CD14-positive monocyte (primary cell): ENCODE measurements at regions not wholly inside any gene's neighbourhood (a gene's known extent, or its start where the extent isn't known, plus 50 kb on each side); places are given as distances from the start of the nearest gene placed in this dataset.

Source experiments
- DNase-seq, 3 donors: peaks; one replicate each; pipeline ENCODE4 v3.0.0-alpha.2; 2011 to 2022
- H2AFZ ChIP-seq: 2 replicates; pipeline ENCODE4 v1.6.0; 2012; ENCODE audit warnings: mild to moderate bottlenecking, low read depth, low read length, inconsistent platforms; ENCODE audit not compliant: insufficient read depth, poor library complexity, severe bottlenecking
- H3K27ac ChIP-seq, 2 donors: 1 replicate in 1 of 2; 2 replicates in 1 of 2; pipeline ENCODE4 v1.5.1; 2012 to 2013; ENCODE audit warnings: low read length in 2 of 2, control low read depth in 1 of 2, inconsistent platforms in 1 of 2, low read depth in 1 of 2, mild to moderate bottlenecking in 1 of 2
- H3K27me3 ChIP-seq, 2 donors: one replicate each; pipeline versions ENCODE4 v1.6.0 to v1.6.1; 2011 to 2013; ENCODE audit warnings: low read length in 2 of 2; ENCODE audit not compliant: control insufficient read depth in 2 of 2, insufficient read depth in 2 of 2
- H3K36me3 ChIP-seq, 2 donors: replicated peaks in 1 of 2; 1 replicate in 1 of 2; 2 replicates in 1 of 2; pipeline versions ENCODE4 v1.5.1 to v1.6.1; 2012 to 2013; ENCODE audit warnings: low read length in 2 of 2, control low read depth in 1 of 2, inconsistent platforms in 1 of 2, mild to moderate bottlenecking in 1 of 2; ENCODE audit not compliant: insufficient read depth in 2 of 2, control insufficient read depth in 1 of 2
- H3K4me1 ChIP-seq, 2 donors: 1 replicate in 1 of 2; 2 replicates in 1 of 2; pipeline versions ENCODE4 v1.5.1 to v1.6.1; 2012 to 2013; ENCODE audit warnings: low read length in 2 of 2, control low read depth in 1 of 2, inconsistent platforms in 1 of 2, mild to moderate bottlenecking in 1 of 2, moderate library complexity in 1 of 2; ENCODE audit not compliant: insufficient read depth in 2 of 2, control insufficient read depth in 1 of 2
- H3K4me2 ChIP-seq: replicated peaks from 2 replicates; pipeline ENCODE3; 2012; ENCODE audit warnings: low read length, moderate library complexity, mild to moderate bottlenecking; ENCODE audit not compliant: poor library complexity, severe bottlenecking; ENCODE audit errors: extremely low read depth
- H3K4me3 ChIP-seq, 3 experiments: fragments of 200-600 bp in 1 of 3; sonication (generic) in 1 of 3; replicated peaks in 1 of 3; 1 replicate in 2 of 3; 2 replicates in 1 of 3; pipeline ENCODE4 v1.5.1; 2011 to 2013; ENCODE audit warnings: low read length in 3 of 3, mild to moderate bottlenecking in 3 of 3, control low read depth in 2 of 3, low read depth in 2 of 3, inconsistent platforms in 1 of 3, moderate library complexity in 1 of 3
- H3K79me2 ChIP-seq: 2 replicates; pipeline ENCODE4 v1.6.0; 2012; ENCODE audit warnings: mild to moderate bottlenecking, control low read depth, inconsistent platforms, low read length, moderate library complexity; ENCODE audit not compliant: insufficient read depth
- H3K9ac ChIP-seq: 2 replicates; pipeline ENCODE4 v1.6.0; 2017; ENCODE audit warnings: low read length, mild to moderate bottlenecking; ENCODE audit not compliant: insufficient read depth, poor library complexity, severe bottlenecking
- H3K9me3 ChIP-seq, 2 donors: replicated peaks in 1 of 2; 1 replicate in 1 of 2; 2 replicates in 1 of 2; pipeline versions ENCODE4 v1.5.1 to v1.6.1; 2012 to 2013; ENCODE audit warnings: low read length in 2 of 2, control low read depth in 1 of 2; ENCODE audit not compliant: control insufficient read depth in 1 of 2, insufficient read depth in 1 of 2
- H4K20me1 ChIP-seq: 2 replicates; pipeline ENCODE4 v1.6.0; 2012; ENCODE audit warnings: mild to moderate bottlenecking, low read length, control low read depth, moderate library complexity; ENCODE audit not compliant: insufficient read depth
- H3K27ac Mint-ChIP-seq, 7 donors: one replicate each; pipeline ENCODE4 v1.8.0; 2020; ENCODE audit warnings: mild to moderate bottlenecking in 7 of 7, mixed read lengths in 7 of 7, moderate library complexity in 6 of 7, inconsistent platforms in 2 of 7
- H3K27me3 Mint-ChIP-seq, 3 donors: one replicate each; pipeline ENCODE4 v1.8.0; 2021 to 2022; ENCODE audit warnings: low read depth in 3 of 3, mild to moderate bottlenecking in 3 of 3, mixed read lengths in 3 of 3, moderate library complexity in 3 of 3, inconsistent platforms in 1 of 3
- H3K36me3 Mint-ChIP-seq, 2 donors: one replicate each; pipeline ENCODE4 v1.8.0; 2020; ENCODE audit warnings: mixed read lengths in 2 of 2, inconsistent platforms in 1 of 2, mild to moderate bottlenecking in 1 of 2
- H3K4me1 Mint-ChIP-seq: one replicate; pipeline ENCODE4 v1.8.0; 2020; ENCODE audit warnings: mild to moderate bottlenecking, mixed read lengths
- H3K4me3 Mint-ChIP-seq, 2 donors: one replicate each; pipeline ENCODE4 v1.8.0; 2020; ENCODE audit warnings: mild to moderate bottlenecking in 2 of 2, mixed read lengths in 2 of 2, moderate library complexity in 1 of 2
- H3K9me3 Mint-ChIP-seq, 7 donors: one replicate each; pipeline ENCODE4 v1.8.0; 2020 to 2022; ENCODE audit warnings: mixed read lengths in 7 of 7, mild to moderate bottlenecking in 6 of 7, moderate library complexity in 6 of 7, inconsistent platforms in 2 of 7
- WGBS: methylation state at CpG from one replicate; pipeline ENCODE4 v1.1.5; 2013; ENCODE audit warnings: missing lambda C conversion rate; ENCODE audit not compliant: insufficient coverage; 5-methylcytosine and 5-hydroxymethylcytosine counted together
- intact Hi-C, 2 donors: fragments of 100-400 bp; cut with micrococcal nuclease; formaldehyde crosslinking; loops; one replicate each; pipeline versions ENCODE4 v1.15.0 to v1.15.1; 2023
- TF ChIP-seq, protein P1 (sequence below): fragments of 200-600 bp; IDR thresholded peaks from one replicate; pipeline ENCODE4 v1.8.0; 2022; ENCODE audit warnings: antibody characterized with exemption, mild to moderate bottlenecking

DNA sequence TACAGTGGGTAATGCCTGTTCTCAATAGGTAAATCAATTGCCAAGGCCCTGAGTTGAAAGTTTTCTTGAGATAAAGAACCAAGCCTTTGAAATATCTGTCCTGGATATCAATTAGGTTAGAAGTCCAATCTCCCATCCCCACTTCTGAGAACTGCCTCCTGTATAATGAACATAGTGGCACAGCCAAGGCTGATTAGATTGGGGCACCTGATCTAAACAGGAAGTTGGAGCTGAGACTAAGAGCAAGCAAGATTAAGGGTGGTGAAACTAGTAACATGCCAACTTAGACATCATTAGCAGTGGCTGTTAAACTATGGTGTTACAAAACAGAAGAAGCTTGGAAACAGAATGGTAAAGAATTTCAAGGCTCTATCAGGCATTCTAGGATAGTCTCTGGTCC, 137.7 kb upstream of the TMEM108 start:
- H3K27me3 Mint-ChIP-seq, result peaks cover 0 to 2% (median 0%) of the 10 kb centered on the region in 3 donors
- Histone ChIP-seq H3K79me2 (no peaks in the 10 kb centered on the region), H3K4me1 (no peaks in the 10 kb centered on the region), H3K27me3 (no peaks in the 10 kb centered on the region), H3K27ac (no peak overlapping the region), H3K9me3 (peaks cover 0 to 15% of the 10 kb centered on the region in 2 donors), H3K4me2 (no peak overlapping the region), H2AFZ (no peak overlapping the region), H4K20me1 (no peaks in the 10 kb centered on the region), H3K9ac (no peak overlapping the region), H3K36me3 (no peaks in the 10 kb centered on the region), H3K4me3 (no peak overlapping the region)
- H3K4me3 Mint-ChIP-seq, result no peak overlapping the region
- DNase-seq, result no peak
- H3K27ac Mint-ChIP-seq, result no peak overlapping the region
- H3K4me1 Mint-ChIP-seq, result no peaks in the 10 kb centered on the region
- H3K36me3 Mint-ChIP-seq, result no peaks in the 10 kb centered on the region
- intact Hi-C loops, result no loop called here
- TF ChIP-seq, protein P1, sequence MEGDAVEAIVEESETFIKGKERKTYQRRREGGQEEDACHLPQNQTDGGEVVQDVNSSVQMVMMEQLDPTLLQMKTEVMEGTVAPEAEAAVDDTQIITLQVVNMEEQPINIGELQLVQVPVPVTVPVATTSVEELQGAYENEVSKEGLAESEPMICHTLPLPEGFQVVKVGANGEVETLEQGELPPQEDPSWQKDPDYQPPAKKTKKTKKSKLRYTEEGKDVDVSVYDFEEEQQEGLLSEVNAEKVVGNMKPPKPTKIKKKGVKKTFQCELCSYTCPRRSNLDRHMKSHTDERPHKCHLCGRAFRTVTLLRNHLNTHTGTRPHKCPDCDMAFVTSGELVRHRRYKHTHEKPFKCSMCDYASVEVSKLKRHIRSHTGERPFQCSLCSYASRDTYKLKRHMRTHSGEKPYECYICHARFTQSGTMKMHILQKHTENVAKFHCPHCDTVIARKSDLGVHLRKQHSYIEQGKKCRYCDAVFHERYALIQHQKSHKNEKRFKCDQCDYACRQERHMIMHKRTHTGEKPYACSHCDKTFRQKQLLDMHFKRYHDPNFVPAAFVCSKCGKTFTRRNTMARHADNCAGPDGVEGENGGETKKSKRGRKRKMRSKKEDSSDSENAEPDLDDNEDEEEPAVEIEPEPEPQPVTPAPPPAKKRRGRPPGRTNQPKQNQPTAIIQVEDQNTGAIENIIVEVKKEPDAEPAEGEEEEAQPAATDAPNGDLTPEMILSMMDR, result no peak
- peaks cover 0 to 12% (median 3%) of the 10 kb centered on the region in 7 donors for H3K9me3 Mint-ChIP-seq

DNA sequence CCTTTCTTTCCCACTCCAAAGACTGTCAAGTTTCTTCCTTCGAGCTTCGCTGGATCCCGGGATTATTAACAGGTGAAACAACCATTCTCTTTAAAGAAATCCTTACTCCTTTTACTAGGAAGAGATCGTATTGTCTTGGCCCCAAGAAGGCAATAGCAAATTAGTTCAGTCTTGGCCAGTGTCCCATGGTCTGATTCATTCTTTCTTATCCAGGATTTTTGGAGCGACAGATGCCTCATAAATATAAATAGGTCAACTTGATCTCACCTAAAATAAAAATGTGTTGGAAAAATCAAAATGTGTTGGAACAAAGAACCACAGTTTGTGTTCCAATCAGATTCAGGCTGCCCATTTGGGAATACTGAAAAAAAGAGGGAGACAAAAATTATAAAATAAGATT, 140.1 kb upstream of the TMEM108 start:
- Histone ChIP-seq H3K4me3 (no peak overlapping the region), H3K79me2 (no peaks in the 10 kb centered on the region), H3K4me1 (no peaks in the 10 kb centered on the region), H3K9ac (no peak overlapping the region), H3K4me2 (no peak overlapping the region), H3K36me3 (no peaks in the 10 kb centered on the region), H3K9me3 (peaks cover 0 to 15% of the 10 kb centered on the region in 2 donors), H3K27ac (no peak overlapping the region), H2AFZ (no peak overlapping the region), H3K27me3 (no peaks in the 10 kb centered on the region), H4K20me1 (no peaks in the 10 kb centered on the region)
- Mint-ChIP-seq H3K36me3 (no peaks in the 10 kb centered on the region), H3K4me1 (no peaks in the 10 kb centered on the region), H3K27me3 (no peaks in the 10 kb centered on the region), H3K4me3 (no peak overlapping the region), H3K27ac (no peak overlapping the region), H3K9me3 (peaks cover 2 to 12% (median 4%) of the 10 kb centered on the region in 7 donors)
- DNase-seq, result no peak
- 67% methylated on average over 1 of the region's 5 CpGs for WGBS
- TF ChIP-seq, protein P1, result no peak
- intact Hi-C loops, result no loop called here
